AG04450 (cell line): ENCODE measurements at regions not wholly inside any gene's neighbourhood (a gene's known extent, or its start where the extent isn't known, plus 50 kb on each side); places are given as distances from the start of the nearest gene placed in this dataset.

Experiments used
- CTCF ChIA-PET: fragments of 300-600, 350-600 bp; formaldehyde crosslinking; extraction: SDS; loops from one replicate; lab custom pipeline; 2022; ENCODE audit warnings: antibody characterized with exemption, inconsistent platforms; lab: Charles Lee
- POLR2A ChIA-PET: fragments of 350-600 bp; formaldehyde crosslinking; extraction: SDS; loops from one replicate; lab custom pipeline; 2021; ENCODE audit warnings: antibody characterized with exemption, inconsistent platforms; lab: Yijun Ruan, JAX
- DNase-seq: peaks from one replicate; pipeline ENCODE4 v3.0.0-alpha.2; 2011; ENCODE audit warnings: low read depth, low spot score
- H3K27ac ChIP-seq: one replicate; pipeline ENCODE4 v1.5.1; 2012; ENCODE audit warnings: low read depth, low read length, control low read depth
- H3K27me3 ChIP-seq: one replicate; pipeline ENCODE4 v1.6.0; 2012; ENCODE audit warnings: low read length; ENCODE audit not compliant: control insufficient read depth, insufficient read depth
- H3K4me3 ChIP-seq: 2 replicates; pipeline ENCODE4 v1.5.1; 2011; ENCODE audit warnings: mild to moderate bottlenecking, low read depth, low read length, control low read depth
- H3K9me3 ChIP-seq: 2 replicates; pipeline ENCODE4 v1.5.1; 2012; ENCODE audit warnings: low read length; ENCODE audit not compliant: control insufficient read depth, insufficient read depth
- TF ChIP-seq, protein P1 (sequence below): IDR thresholded peaks from 2 replicates; pipeline ENCODE4 v1.5.1; 2011; ENCODE audit warnings: low read depth, low read length, control low read depth, inconsistent platforms

DNA sequence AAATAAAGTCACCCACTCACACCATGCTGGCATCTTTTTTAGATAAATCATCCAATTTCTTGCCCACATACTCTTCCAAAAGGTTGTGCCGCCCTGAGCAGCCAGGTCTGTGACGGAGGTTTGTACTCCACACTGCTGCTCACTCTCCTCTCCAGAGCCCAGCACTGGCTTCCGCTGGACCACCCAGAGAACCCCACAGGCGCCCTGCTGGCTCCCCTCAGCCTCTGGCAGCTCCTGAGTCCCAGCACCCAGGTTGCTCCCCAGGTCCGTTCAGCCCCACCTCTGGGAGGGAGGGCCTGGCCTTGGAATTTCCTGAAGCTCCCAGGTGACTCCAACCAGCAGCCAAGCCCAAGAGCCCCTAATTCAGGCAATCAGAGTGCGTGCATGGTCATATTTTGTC, 131.7 kb upstream of the CST7 start:
- DNase-seq: no peak
- H3K4me3 ChIP-seq: no peak overlapping the region
- ChIA-PET CTCF (no interaction called here), POLR2A (no interaction called here)
- TF ChIP-seq, protein P1, sequence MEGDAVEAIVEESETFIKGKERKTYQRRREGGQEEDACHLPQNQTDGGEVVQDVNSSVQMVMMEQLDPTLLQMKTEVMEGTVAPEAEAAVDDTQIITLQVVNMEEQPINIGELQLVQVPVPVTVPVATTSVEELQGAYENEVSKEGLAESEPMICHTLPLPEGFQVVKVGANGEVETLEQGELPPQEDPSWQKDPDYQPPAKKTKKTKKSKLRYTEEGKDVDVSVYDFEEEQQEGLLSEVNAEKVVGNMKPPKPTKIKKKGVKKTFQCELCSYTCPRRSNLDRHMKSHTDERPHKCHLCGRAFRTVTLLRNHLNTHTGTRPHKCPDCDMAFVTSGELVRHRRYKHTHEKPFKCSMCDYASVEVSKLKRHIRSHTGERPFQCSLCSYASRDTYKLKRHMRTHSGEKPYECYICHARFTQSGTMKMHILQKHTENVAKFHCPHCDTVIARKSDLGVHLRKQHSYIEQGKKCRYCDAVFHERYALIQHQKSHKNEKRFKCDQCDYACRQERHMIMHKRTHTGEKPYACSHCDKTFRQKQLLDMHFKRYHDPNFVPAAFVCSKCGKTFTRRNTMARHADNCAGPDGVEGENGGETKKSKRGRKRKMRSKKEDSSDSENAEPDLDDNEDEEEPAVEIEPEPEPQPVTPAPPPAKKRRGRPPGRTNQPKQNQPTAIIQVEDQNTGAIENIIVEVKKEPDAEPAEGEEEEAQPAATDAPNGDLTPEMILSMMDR: no peak
- no peak overlapping the region for H3K27ac ChIP-seq
- H3K9me3 ChIP-seq: peaks cover 4% of the 10 kb centered on the region; the same call in 1 of the 2 replicates
- no peaks in the 10 kb centered on the region for H3K27me3 ChIP-seq

DNA sequence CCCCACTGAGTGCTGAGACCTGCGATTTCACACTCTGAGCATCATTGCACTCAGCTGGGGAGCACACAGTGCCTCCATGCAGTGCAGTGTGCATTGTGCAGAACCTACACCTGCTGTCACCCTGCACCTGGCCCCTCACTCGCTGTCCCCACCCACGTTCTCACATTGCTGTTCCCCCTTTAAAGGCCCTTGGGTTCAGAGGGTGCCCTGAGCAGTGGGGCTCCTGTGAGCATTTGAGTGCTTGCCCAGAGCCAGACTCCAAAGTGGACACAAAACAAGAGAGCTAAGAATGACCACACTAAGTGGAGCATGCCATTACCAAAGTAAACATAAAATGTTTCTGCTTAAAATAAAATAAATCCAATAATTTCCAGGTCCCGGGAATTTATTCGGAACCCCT, 131.0 kb upstream of the CST7 start:
- DNase-seq: no peak
- TF ChIP-seq, protein P1: no peak
- H3K27me3 ChIP-seq: no peaks in the 10 kb centered on the region
- H3K27ac ChIP-seq: no peak overlapping the region
- no peak overlapping the region for H3K4me3 ChIP-seq
- peaks cover 1% of the 10 kb centered on the region; the same call in 1 of the 2 replicates for H3K9me3 ChIP-seq
- ChIA-PET POLR2A (no interaction called here), CTCF (no interaction called here)

DNA sequence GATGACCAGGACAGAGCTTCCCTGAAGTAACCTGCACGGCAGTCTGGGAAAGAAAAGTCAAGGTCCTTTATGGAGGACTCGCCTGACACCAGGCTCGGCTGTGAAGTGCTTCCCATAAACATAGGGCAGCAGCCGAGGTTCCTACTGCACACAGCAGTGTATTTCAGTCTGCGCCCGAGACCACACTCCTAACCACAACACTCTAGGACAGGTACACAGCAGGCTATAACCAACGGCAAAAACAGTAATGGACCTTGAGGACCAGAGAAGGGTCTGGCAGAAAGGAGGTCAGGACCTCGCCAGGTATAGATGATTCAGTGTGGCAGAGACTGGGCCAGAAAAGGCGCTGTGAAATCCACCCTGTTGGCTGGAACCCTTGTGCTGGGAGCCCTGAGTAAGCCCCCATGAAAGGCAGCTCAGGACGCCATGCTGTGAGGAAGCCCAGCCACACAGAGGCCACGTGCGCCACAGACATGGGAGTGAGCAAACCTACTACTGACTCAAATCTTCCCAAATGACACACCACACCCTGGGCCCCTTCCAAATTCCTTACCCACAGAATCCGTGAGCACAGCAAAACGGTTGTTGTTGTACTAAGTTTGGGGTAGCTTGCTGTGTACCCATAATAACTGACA, 129.6 kb upstream of the CST7 start:
- TF ChIP-seq, protein P1: no peak
- Histone ChIP-seq H3K4me3 (no peak overlapping the region), H3K27ac (no peak overlapping the region), H3K27me3 (no peaks in the 10 kb centered on the region), H3K9me3 (no peaks in the 10 kb centered on the region; the same call in 1 of the 2 replicates)
- DNase-seq: no peak
- CTCF ChIA-PET: no interaction called here
- POLR2A ChIA-PET: no interaction called here

DNA sequence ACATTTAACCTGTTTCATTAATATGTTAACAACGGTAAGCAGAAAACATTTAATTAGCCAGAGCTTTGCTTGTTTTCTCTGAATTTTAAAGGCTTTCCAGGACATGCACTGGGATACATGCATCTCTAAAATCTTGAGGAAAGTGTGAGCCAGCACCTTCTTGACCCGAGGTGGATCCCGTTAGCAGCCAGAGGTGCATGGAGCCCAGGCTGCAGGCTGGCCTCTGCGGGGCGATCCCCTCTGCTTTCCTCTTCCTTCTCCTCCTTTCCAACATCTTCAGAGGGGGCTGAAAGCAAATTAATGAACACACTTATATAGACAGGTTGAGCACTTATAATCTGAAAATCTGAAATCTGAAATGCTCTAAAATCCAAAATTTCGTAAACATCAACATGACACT, 128.7 kb upstream of the CST7 start:
- Histone ChIP-seq H3K27ac (no peak overlapping the region), H3K4me3 (no peak overlapping the region), H3K27me3 (no peaks in the 10 kb centered on the region), H3K9me3 (no peaks in the 10 kb centered on the region; the same call in 1 of the 2 replicates)
- DNase-seq: no peak
- POLR2A ChIA-PET: no interaction called here
- CTCF ChIA-PET: no interaction called here
- TF ChIP-seq, protein P1: no peak

DNA sequence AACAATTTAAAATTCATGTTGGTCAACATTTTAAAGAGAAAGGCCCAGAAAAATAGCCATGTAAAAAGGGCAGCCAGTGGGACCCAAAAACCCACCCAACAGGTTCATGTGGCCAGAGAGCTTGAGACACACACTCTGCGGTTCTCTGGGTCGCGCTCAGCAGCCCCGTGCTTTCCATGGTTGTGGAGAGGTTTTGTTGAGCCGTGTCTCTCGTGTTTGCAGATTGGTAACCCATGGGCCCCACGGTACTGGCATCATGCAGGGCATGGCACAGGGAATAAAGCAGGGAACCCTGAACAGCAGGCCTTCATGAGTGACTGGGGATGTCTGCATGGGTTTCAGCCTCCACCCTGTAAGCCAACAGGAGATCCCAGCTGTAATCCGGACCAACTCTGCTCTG, 127.7 kb upstream of the CST7 start:
- TF ChIP-seq, protein P1: no peak
- POLR2A ChIA-PET: no interaction called here

More for the DNA sequence above, 127.7 kb upstream of the CST7 start:
- Histone ChIP-seq H3K27ac (no peak overlapping the region), H3K4me3 (no peak overlapping the region), H3K27me3 (no peaks in the 10 kb centered on the region), H3K9me3 (no peaks in the 10 kb centered on the region)
- no peak for DNase-seq
- CTCF ChIA-PET: no interaction called here
